ENCODE measurements at regions not wholly inside any gene's neighbourhood (a gene's known extent, or its start where the extent isn't known, plus 50 kb on each side); places are given as distances from the start of the nearest gene placed in this dataset.
"Not testable (repeated sequence)": the region's sequence is repeated elsewhere in the genome, so short reads cannot be mapped to it uniquely, and the experiment has no call there.

GRCh38 chr21:8428668-8429456, 2092.5 kb upstream of the TPTE start:
- not testable (repeated sequence) for TF ChIP-seq CTCF, POLR2AphosphoS5 (IDR thresholded peaks at IDR 0.05)

Measured in upper lobe of left lung (tissue), 4 donors.